ENCODE measurements at regions not wholly inside any gene's neighbourhood (a gene's known extent, or its start where the extent isn't known, plus 50 kb on each side); places are given as distances from the start of the nearest gene placed in this dataset.

GRCh38 chr20:58069796-58070663 is 158.4 kb downstream of the ANKRD60 start:
- Histone ChIP-seq H3K4me1 (ENCODE audit: control insufficient read depth, insufficient read depth, low read length) (no peaks in the 10 kb centered on the region), H3K4me3 (ENCODE audit: low read length) (no peak overlapping the region), H3K9me3 (ENCODE audit: control insufficient read depth, insufficient read depth, low read length) (no peaks in the 10 kb centered on the region), H3K36me3 (ENCODE audit: control insufficient read depth, insufficient read depth, low read length) (no peaks in the 10 kb centered on the region), H3K27me3 (ENCODE audit: control insufficient read depth, insufficient read depth, low read length) (no peaks in the 10 kb centered on the region), H3K27ac (ENCODE audit: low read length) (no peak overlapping the region)
- DNase-seq (no peak), ATAC-seq (no peak)
- no peak overlapping the region for H3K4me3 Mint-ChIP-seq
- 83% methylated on average over 16 of the region's 16 CpGs for WGBS (ENCODE audit: insufficient coverage)
- no peak overlapping the region for H3K27ac Mint-ChIP-seq
- H3K4me1 Mint-ChIP-seq: peaks cover 0 to 3% of the 10 kb centered on the region in 2 donors
- TF ChIP-seq, protein P1, sequence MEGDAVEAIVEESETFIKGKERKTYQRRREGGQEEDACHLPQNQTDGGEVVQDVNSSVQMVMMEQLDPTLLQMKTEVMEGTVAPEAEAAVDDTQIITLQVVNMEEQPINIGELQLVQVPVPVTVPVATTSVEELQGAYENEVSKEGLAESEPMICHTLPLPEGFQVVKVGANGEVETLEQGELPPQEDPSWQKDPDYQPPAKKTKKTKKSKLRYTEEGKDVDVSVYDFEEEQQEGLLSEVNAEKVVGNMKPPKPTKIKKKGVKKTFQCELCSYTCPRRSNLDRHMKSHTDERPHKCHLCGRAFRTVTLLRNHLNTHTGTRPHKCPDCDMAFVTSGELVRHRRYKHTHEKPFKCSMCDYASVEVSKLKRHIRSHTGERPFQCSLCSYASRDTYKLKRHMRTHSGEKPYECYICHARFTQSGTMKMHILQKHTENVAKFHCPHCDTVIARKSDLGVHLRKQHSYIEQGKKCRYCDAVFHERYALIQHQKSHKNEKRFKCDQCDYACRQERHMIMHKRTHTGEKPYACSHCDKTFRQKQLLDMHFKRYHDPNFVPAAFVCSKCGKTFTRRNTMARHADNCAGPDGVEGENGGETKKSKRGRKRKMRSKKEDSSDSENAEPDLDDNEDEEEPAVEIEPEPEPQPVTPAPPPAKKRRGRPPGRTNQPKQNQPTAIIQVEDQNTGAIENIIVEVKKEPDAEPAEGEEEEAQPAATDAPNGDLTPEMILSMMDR (IDR thresholded peaks at IDR 0.05): no peak
- intact Hi-C loops (cut with micrococcal nuclease): no loop called here
- peaks cover 15 to 19% of the 10 kb centered on the region in 2 donors for H3K27me3 Mint-ChIP-seq (ENCODE audit: low read depth in 2 of 2)
- no peaks in the 10 kb centered on the region for H3K36me3 Mint-ChIP-seq
- H3K9me3 Mint-ChIP-seq: no peaks in the 10 kb centered on the region

- Histone ChIP-seq H3K9me3 (ENCODE audit: control insufficient read depth, insufficient read depth, low read length) (no peaks in the 10 kb centered on the region), H3K4me3 (ENCODE audit: low read length) (no peak overlapping the region), H3K27ac (ENCODE audit: low read length) (no peak overlapping the region), H3K27me3 (ENCODE audit: control insufficient read depth, insufficient read depth, low read length) (no peaks in the 10 kb centered on the region), H3K36me3 (ENCODE audit: control insufficient read depth, insufficient read depth, low read length) (no peaks in the 10 kb centered on the region), H3K4me1 (ENCODE audit: control insufficient read depth, insufficient read depth, low read length) (no peaks in the 10 kb centered on the region)
- Mint-ChIP-seq H3K4me3 (no peak overlapping the region), H3K27ac (no peak overlapping the region), H3K9me3 (no peaks in the 10 kb centered on the region), H3K4me1 (no peaks in the 10 kb centered on the region), H3K27me3 (ENCODE audit: low read depth in 2 of 2) (peaks cover 12 to 18% of the 10 kb centered on the region in 2 donors), H3K36me3 (no peaks in the 10 kb centered on the region)
- intact Hi-C loops (cut with micrococcal nuclease): no loop called here
- TF ChIP-seq, protein P1 (IDR thresholded peaks at IDR 0.05): no peak
- 86% methylated on average over 12 of the region's 12 CpGs for WGBS (ENCODE audit: insufficient coverage)
- DNase-seq (no peak), ATAC-seq (no peak)
These were observed 159.2 kb downstream of the ANKRD60 start for GRCh38 chr20:58069207-58069606.

DNA sequence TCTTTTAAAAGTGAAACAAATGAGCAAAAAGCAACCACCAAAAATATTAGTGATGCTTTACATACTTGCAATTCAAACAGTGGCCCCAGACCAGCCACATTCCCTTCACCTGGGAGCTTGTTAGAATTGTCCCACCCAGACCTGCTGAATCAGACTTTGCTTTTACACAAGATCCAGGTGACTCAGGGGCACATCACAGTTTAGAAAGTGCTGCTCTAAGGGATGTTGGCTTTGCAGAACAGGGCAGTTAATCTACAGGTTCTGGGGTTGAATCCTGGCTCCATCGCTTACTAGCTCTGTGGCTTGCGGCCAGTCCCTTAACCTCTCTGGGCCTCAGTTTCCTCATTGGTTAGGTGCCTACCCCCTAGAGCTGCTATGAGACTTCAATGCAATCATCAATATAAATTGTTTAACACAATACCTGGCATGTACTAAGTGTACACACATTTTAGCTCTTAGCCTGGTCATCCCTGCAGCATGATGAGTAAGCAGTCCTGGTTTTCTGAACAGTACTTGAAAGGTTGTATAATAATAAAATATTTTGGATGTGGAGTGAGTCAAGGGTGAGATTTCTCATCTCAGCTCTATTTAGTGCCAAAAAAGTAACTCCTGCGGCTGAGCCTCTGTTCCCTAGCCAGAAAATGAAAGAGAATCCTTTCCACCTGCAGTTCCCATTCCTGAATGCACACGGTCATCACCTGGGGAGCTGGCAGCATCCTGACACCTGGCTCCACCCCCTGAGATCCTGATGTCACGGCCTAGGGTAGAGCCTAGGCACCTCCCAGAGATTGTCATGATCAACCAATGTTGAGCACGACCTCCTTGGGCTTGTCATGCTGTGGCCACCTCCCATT is 162.7 kb downstream of the ANKRD60 start:
- H3K27ac Mint-ChIP-seq: no peak overlapping the region
- no peaks in the 10 kb centered on the region for H3K36me3 ChIP-seq (ENCODE audit: control insufficient read depth, insufficient read depth, low read length)

More for the DNA sequence above, 162.7 kb downstream of the ANKRD60 start:
- no peaks in the 10 kb centered on the region for H3K36me3 Mint-ChIP-seq
- Histone ChIP-seq H3K4me3 (ENCODE audit: low read length) (no peak overlapping the region), H3K4me1 (ENCODE audit: control insufficient read depth, insufficient read depth, low read length) (no peaks in the 10 kb centered on the region), H3K27me3 (ENCODE audit: control insufficient read depth, insufficient read depth, low read length) (no peaks in the 10 kb centered on the region), H3K27ac (ENCODE audit: low read length) (no peak overlapping the region), H3K9me3 (ENCODE audit: control insufficient read depth, insufficient read depth, low read length) (no peaks in the 10 kb centered on the region)
- DNase-seq (no peak), ATAC-seq (no peak)
- peaks cover 0 to 3% of the 10 kb centered on the region in 2 donors for H3K9me3 Mint-ChIP-seq
- peaks cover 2 to 23% of the 10 kb centered on the region in 2 donors for H3K27me3 Mint-ChIP-seq (ENCODE audit: low read depth in 2 of 2)
- intact Hi-C loops (cut with micrococcal nuclease): no loop called here
- no peaks in the 10 kb centered on the region for H3K4me1 Mint-ChIP-seq
- H3K4me3 Mint-ChIP-seq: no peak overlapping the region
- TF ChIP-seq, protein P1 (IDR thresholded peaks at IDR 0.05): no peak
- 66% methylated on average over 6 of the region's 6 CpGs for WGBS (ENCODE audit: insufficient coverage)

Data from natural killer cell (primary cell).